LNCAP (cell line): ENCODE measurements at regions not wholly inside any gene's neighbourhood (a gene's known extent, or its start where the extent isn't known, plus 50 kb on each side); places are given as distances from the start of the nearest gene placed in this dataset.

Source experiments
- CTCF ChIP-seq: fragments of 450-650 bp; IDR thresholded peaks from 2 replicates; pipeline ENCODE4 v1.5.1; 2017; ENCODE audit warnings: mild to moderate bottlenecking

DNA sequence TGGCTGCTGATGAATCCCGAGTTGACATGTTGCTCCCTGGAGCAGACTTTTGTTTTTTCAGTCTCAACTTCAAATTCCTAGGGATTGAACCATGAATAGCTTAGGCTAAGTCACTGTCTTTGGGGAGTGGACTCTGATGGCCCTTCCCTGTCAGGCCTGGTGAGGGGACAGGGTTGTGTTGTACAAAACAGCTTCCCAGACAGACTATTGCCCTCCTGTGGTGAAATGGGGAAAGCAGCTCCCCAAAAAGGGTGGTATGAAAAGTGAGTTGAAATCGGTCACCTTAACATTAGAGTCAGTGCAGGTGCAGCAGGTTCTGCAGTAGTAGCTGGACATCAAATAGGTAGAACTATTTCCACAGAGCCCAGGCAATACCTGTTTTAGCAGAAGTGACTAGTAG, 775.6 kb downstream of the ROBO2 start:
- TF ChIP-seq CTCF = peak; percentile 58

DNA sequence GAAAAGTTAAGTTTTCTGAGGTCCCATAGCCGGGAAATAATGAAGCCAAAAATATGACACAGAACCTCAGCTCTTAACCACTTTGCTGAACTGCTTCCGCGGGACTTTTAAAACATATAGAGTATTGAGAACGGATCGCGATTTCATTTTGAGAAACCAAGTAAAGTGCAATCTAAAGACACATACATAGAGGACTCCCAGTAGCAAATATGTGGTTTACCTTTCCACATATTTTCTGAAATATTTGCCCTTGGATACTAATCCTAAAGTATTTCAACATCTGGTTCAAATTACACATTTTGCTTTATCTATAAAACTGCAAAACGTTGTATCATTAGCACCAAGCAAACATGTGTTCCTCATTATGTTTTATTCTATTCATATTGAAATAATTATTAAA, 776.5 kb downstream of the ROBO2 start:
- TF ChIP-seq CTCF = no peak

- TF ChIP-seq CTCF = no peak
These were observed 785.3 kb downstream of the ROBO2 start for GRCh38 chr3:77825001-77825827.

- TF ChIP-seq CTCF = no peak
These were observed 796.0 kb downstream of the ROBO2 start for GRCh38 chr3:77835921-77836320.

DNA sequence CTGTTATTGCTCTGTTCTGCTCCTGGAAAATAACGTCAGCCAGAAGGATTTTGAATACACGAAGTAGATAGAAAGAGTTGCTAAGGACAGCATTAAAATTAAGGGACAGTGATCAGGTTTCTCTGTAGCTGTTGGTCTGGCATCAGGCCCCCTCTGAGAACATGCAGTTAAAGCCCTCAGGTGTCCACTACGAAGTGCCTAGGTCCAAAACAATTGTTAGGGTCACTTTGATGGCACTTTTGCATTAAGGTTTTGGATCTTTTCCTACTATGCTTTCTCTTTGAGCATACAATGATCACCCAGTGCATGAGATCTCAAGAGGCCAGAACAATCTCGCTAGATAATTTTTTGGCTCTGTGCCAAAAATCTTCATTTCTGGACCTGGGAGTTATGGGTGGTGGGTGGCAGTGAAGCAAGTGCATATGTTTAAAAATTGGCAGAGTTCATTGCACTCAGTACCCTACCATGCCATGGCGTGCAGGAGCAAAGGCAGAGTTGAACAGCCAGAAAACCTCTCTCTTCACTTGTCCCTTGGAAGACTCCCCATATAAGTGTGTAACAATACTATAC, 797.6 kb downstream of the ROBO2 start:
- TF ChIP-seq CTCF = no peak

DNA sequence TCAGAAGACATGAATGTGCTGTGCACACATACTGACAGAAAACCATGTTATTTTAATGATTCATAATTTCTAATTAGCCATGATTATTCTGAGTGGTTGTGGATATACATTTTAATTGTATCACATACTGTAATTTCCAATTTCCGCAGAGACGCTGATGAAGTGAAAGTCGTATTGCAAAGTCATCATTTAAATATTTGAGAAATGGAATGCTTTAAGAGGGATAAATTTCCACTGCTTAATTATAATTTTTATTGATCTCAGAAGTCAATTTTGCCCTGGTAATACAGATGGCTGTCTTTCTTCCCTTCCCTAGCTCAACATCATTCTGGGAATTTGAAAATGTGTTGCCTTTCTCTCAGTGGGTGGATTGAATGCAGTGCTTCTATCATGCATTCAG, 819.3 kb downstream of the ROBO2 start:
- TF ChIP-seq CTCF = no peak

GRCh38 chr3:77868725-77869124, 828.8 kb downstream of the ROBO2 start:
- TF ChIP-seq CTCF = no peak
